Osteoblast (primary cell): ENCODE measurements at regions not wholly inside any gene's neighbourhood (a gene's known extent, or its start where the extent isn't known, plus 50 kb on each side); places are given as distances from the start of the nearest gene placed in this dataset.

Experiments
- DNase-seq: peaks from one replicate; pipeline ENCODE4 v3.0.0; 2011; ENCODE audit warnings: low spot score, mixed read lengths; ENCODE audit not compliant: insufficient read length; ENCODE audit errors: missing footprints
- H2AFZ ChIP-seq: 2 replicates; pipeline ENCODE4 v1.6.0; 2011; ENCODE audit warnings: mild to moderate bottlenecking, low read length
- H3K27ac ChIP-seq: 2 replicates; pipeline ENCODE4 v1.5.1; 2011; ENCODE audit warnings: mild to moderate bottlenecking, low read depth, low read length, moderate library complexity
- H3K27me3 ChIP-seq: 2 replicates; pipeline ENCODE4 v1.6.0; 2012; ENCODE audit warnings: mild to moderate bottlenecking, control low read depth, inconsistent platforms, low read length, moderate library complexity; ENCODE audit not compliant: insufficient read depth
- H3K36me3 ChIP-seq: 2 replicates; pipeline ENCODE4 v1.5.1; 2011; ENCODE audit warnings: mild to moderate bottlenecking, low read length, control low read depth, moderate library complexity; ENCODE audit not compliant: insufficient read depth
- H3K4me1 ChIP-seq: 2 replicates; pipeline ENCODE4 v1.5.1; 2011; ENCODE audit warnings: mild to moderate bottlenecking, low read length, control low read depth, moderate library complexity; ENCODE audit not compliant: insufficient read depth
- H3K4me2 ChIP-seq: 2 replicates; pipeline ENCODE4 v1.6.0; 2011; ENCODE audit warnings: mild to moderate bottlenecking, low read length; ENCODE audit not compliant: insufficient read depth
- H3K4me3 ChIP-seq: fragments of 200-600 bp; sonication (generic); 3 replicates; pipeline ENCODE4 v1.5.1; 2012; ENCODE audit warnings: mild to moderate bottlenecking, low read length, inconsistent platforms; ENCODE audit not compliant: insufficient read depth
- H3K79me2 ChIP-seq: 2 replicates; pipeline ENCODE4 v1.6.0; 2012; ENCODE audit warnings: mild to moderate bottlenecking, low read length, control low read depth, inconsistent platforms; ENCODE audit not compliant: insufficient read depth
- H3K9me3 ChIP-seq: 2 replicates; pipeline ENCODE4 v1.5.1; 2011; ENCODE audit warnings: low read depth, low read length, control low read depth
- H4K20me1 ChIP-seq: 2 replicates; pipeline ENCODE4 v1.6.0; 2012; ENCODE audit warnings: mild to moderate bottlenecking, low read length, control low read depth; ENCODE audit not compliant: insufficient read depth
- TF ChIP-seq, protein P1 (sequence below): IDR thresholded peaks from 2 replicates; pipeline ENCODE4 v1.5.1; 2011; ENCODE audit warnings: mild to moderate bottlenecking, low read depth, low read length, moderate library complexity; ENCODE audit errors: extremely low read depth

DNA sequence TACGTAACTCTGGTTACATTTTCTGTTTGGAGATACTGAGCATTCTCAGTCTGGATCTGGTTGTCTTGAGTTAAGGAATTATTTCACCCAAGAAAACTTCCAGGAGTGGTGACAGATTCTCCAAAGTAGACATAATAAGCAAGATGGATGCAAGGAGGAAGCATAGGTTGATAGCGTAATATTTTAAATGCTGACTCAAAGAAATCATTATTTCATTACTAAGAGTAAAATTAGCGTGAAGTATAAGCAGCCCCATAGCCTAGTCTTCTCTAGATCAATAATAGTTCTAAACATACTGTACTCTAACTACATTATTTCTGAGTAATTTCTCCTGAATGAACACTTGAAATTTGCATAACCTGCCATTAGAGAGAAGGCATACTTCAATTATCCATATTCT, 57.5 kb upstream of the MS4A8 start:
- Histone ChIP-seq H3K36me3 (no peaks in the 10 kb centered on the region), H3K9me3 (no peaks in the 10 kb centered on the region), H3K4me2 (no peak overlapping the region), H2AFZ (no peak overlapping the region), H3K79me2 (no peaks in the 10 kb centered on the region), H3K4me1 (no peaks in the 10 kb centered on the region), H4K20me1 (no peaks in the 10 kb centered on the region), H3K27me3 (no peaks in the 10 kb centered on the region), H3K27ac (no peak overlapping the region), H3K4me3 (no peak overlapping the region)
- TF ChIP-seq, protein P1, sequence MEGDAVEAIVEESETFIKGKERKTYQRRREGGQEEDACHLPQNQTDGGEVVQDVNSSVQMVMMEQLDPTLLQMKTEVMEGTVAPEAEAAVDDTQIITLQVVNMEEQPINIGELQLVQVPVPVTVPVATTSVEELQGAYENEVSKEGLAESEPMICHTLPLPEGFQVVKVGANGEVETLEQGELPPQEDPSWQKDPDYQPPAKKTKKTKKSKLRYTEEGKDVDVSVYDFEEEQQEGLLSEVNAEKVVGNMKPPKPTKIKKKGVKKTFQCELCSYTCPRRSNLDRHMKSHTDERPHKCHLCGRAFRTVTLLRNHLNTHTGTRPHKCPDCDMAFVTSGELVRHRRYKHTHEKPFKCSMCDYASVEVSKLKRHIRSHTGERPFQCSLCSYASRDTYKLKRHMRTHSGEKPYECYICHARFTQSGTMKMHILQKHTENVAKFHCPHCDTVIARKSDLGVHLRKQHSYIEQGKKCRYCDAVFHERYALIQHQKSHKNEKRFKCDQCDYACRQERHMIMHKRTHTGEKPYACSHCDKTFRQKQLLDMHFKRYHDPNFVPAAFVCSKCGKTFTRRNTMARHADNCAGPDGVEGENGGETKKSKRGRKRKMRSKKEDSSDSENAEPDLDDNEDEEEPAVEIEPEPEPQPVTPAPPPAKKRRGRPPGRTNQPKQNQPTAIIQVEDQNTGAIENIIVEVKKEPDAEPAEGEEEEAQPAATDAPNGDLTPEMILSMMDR = no peak
- DNase-seq = no peak

DNA sequence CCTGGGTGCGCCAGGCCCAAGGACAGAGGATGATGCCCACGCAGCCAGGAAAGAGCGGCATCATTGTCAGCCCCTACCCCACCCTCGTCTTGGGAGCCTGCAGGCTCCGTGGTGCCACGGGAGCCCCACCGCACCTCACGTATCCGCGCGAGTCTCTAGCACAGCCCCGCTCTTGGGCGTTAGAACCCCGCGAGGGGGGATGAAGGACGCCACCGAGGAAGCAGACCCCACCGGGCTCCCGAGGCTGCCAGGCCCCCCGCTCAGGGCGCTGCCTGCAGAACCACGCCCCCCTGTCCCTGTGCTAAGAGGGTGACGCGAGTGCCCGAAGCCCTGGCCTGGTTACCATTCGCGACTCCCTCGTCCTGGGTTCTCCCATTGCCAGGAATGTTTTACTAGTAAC, 52.3 kb upstream of the MS4A8 start:
- Histone ChIP-seq H2AFZ (no peak overlapping the region), H3K36me3 (no peaks in the 10 kb centered on the region), H3K27ac (no peak overlapping the region), H3K4me3 (no peak overlapping the region), H4K20me1 (no peaks in the 10 kb centered on the region), H3K9me3 (no peaks in the 10 kb centered on the region), H3K79me2 (no peaks in the 10 kb centered on the region), H3K4me2 (no peak overlapping the region), H3K4me1 (no peaks in the 10 kb centered on the region), H3K27me3 (no peaks in the 10 kb centered on the region)
- TF ChIP-seq, protein P1 = no peak
- no peak for DNase-seq
